HPDE6-E6E7 (cell line): ENCODE measurements at regions not wholly inside any gene's neighbourhood (a gene's known extent, or its start where the extent isn't known, plus 50 kb on each side); places are given as distances from the start of the nearest gene placed in this dataset.
"Not testable (repeated sequence)": the region's sequence is repeated elsewhere in the genome, so short reads cannot be mapped to it uniquely, and the experiment has no call there.

Source experiments
- DNase-seq: peaks from one replicate; pipeline ENCODE4 v3.0.0; 2011; ENCODE audit warnings: missing footprints; ENCODE audit errors: extremely low spot score

GRCh38 chr13:90787007-90787406 is 560.5 kb upstream of the MIR17HG start:
- no peak for DNase-seq

GRCh38 chr13:90792335-90792734 is 555.2 kb upstream of the MIR17HG start:
- peak; percentile 49 for DNase-seq

GRCh38 chr13:90793261-90793820 is 554.1 kb upstream of the MIR17HG start:
- DNase-seq = no peak

- DNase-seq = no peak
These were observed 551.0 kb upstream of the MIR17HG start for GRCh38 chr13:90796474-90796873.

GRCh38 chr13:90797335-90797734 is 550.2 kb upstream of the MIR17HG start:
- DNase-seq = no peak

GRCh38 chr13:90798381-90798780 is 549.1 kb upstream of the MIR17HG start:
- no peak for DNase-seq

GRCh38 chr13:90800082-90800746 is 547.3 kb upstream of the MIR17HG start:
- no peak for DNase-seq

GRCh38 chr13:90801621-90802020 is 545.9 kb upstream of the MIR17HG start:
- no peak for DNase-seq

GRCh38 chr13:90803210-90803609 is 544.3 kb upstream of the MIR17HG start:
- DNase-seq = no peak

- DNase-seq = no peak
These were observed 541.4 kb upstream of the MIR17HG start for GRCh38 chr13:90806016-90806615.

- DNase-seq = no peak
These were observed 540.6 kb upstream of the MIR17HG start for GRCh38 chr13:90806892-90807291.

GRCh38 chr13:90808838-90809237 is 538.6 kb upstream of the MIR17HG start:
- no peak for DNase-seq

GRCh38 chr13:90824032-90824431 is 523.5 kb upstream of the MIR17HG start:
- no peak for DNase-seq

GRCh38 chr13:90826688-90827087 is 520.8 kb upstream of the MIR17HG start:
- DNase-seq = no peak

GRCh38 chr13:90830782-90831181 is 516.7 kb upstream of the MIR17HG start:
- no peak for DNase-seq

GRCh38 chr13:90833951-90834350 is 513.5 kb upstream of the MIR17HG start:
- DNase-seq = no peak

- DNase-seq = no peak
These were observed 512.8 kb upstream of the MIR17HG start for GRCh38 chr13:90834700-90835099.

- no peak for DNase-seq
These were observed 511.7 kb upstream of the MIR17HG start for GRCh38 chr13:90835826-90836225.

GRCh38 chr13:90838317-90838960 is 509.0 kb upstream of the MIR17HG start:
- DNase-seq = no peak

- DNase-seq = peak; percentile 33
These were observed 508.4 kb upstream of the MIR17HG start for GRCh38 chr13:90839061-90839460.

GRCh38 chr13:90846936-90847335 is 500.6 kb upstream of the MIR17HG start:
- no peak for DNase-seq

GRCh38 chr13:90853666-90854065 is 493.8 kb upstream of the MIR17HG start:
- DNase-seq = not testable (repeated sequence)

- no peak for DNase-seq
These were observed 489.6 kb upstream of the MIR17HG start for GRCh38 chr13:90857921-90858320.
